SH-SY5Y (cell line): ENCODE measurements at regions not wholly inside any gene's neighbourhood (a gene's known extent, or its start where the extent isn't known, plus 50 kb on each side); places are given as distances from the start of the nearest gene placed in this dataset.

Experiments used
- GATA2 ChIP-seq: IDR thresholded peaks from 2 replicates; pipeline ENCODE4 v1.6.1; 2011; ENCODE audit warnings: mild to moderate bottlenecking, low read depth, low read length
- GATA3 ChIP-seq: IDR thresholded peaks from 2 replicates; pipeline ENCODE4 v1.6.1; 2011; ENCODE audit warnings: low read depth, mild to moderate bottlenecking, low read length, moderate library complexity

- TF ChIP-seq GATA2: no peak
- no peak for TF ChIP-seq GATA3
Observed at GRCh38 chrX:110541266-110541665, 182.6 kb downstream of the RTL9 start.
